GM12872 (cell line): ENCODE measurements at regions not wholly inside any gene's neighbourhood (a gene's known extent, or its start where the extent isn't known, plus 50 kb on each side); places are given as distances from the start of the nearest gene placed in this dataset.

ENCODE experiments used
- CTCF ChIP-seq: IDR thresholded peaks from 3 replicates; pipeline ENCODE4 v1.5.1; 2011; ENCODE audit warnings: low read depth, mild to moderate bottlenecking, low read length, moderate library complexity; ENCODE audit not compliant: insufficient read depth

- no peak for TF ChIP-seq CTCF
Observed at GRCh38 chr2:22485486-22485885, 899.5 kb upstream of the KLHL29 start.

- no peak for TF ChIP-seq CTCF
Observed at GRCh38 chr2:22486343-22486742, 898.6 kb upstream of the KLHL29 start.

- TF ChIP-seq CTCF: no peak
Observed at GRCh38 chr2:22487036-22487435, 897.9 kb upstream of the KLHL29 start.

GRCh38 chr2:22487541-22487940, 897.4 kb upstream of the KLHL29 start:
- TF ChIP-seq CTCF: no peak

- no peak for TF ChIP-seq CTCF
Observed at GRCh38 chr2:22491442-22491841, 893.5 kb upstream of the KLHL29 start.

GRCh38 chr2:22494156-22494555, 890.8 kb upstream of the KLHL29 start:
- no peak for TF ChIP-seq CTCF

GRCh38 chr2:22497064-22497463, 887.9 kb upstream of the KLHL29 start:
- TF ChIP-seq CTCF: no peak

GRCh38 chr2:22497789-22498188, 887.2 kb upstream of the KLHL29 start:
- TF ChIP-seq CTCF: no peak
